ENCODE measurements at regions not wholly inside any gene's neighbourhood (a gene's known extent, or its start where the extent isn't known, plus 50 kb on each side); places are given as distances from the start of the nearest gene placed in this dataset.

DNA sequence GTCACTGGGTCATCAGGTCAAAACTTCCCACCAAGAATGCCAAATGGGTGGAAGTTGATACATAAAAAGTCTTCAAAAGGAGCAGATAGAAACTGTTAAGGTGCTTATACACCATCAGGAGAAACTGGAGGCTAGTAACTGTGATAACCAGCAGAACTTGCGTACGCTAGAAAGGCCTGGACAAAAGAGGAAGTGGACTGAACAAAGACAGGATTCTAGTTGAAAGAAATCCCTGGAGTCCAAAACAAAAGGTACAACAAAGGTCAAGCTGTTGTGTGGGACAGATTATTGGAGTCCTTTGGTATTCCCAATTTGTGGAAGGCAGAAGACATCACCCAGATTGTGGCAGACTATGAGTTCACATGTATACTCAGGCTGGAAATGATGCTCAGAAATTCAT is 215.8 kb upstream of the PBX1 start:
- Histone ChIP-seq H4K20me1 (ENCODE audit: insufficient read depth, low read length) (no peaks in the 10 kb centered on the region), H3K27me3 (ENCODE audit: insufficient read depth, low read length) (no peaks in the 10 kb centered on the region), H3K79me2 (ENCODE audit: insufficient read depth, low read length) (no peaks in the 10 kb centered on the region), H3K36me3 (ENCODE audit: insufficient read depth, low read length) (no peaks in the 10 kb centered on the region), H3K4me2 (ENCODE audit: insufficient read depth, low read length) (no peak overlapping the region), H2AFZ (ENCODE audit: low read length) (no peak overlapping the region), H3K27ac (ENCODE audit: low read depth, low read length) (no peak overlapping the region), H3K9me3 (ENCODE audit: low read depth, low read length) (no peaks in the 10 kb centered on the region), H3K4me3 (ENCODE audit: insufficient read depth, low read length) (no peak overlapping the region), H3K4me1 (ENCODE audit: insufficient read depth, low read length) (no peaks in the 10 kb centered on the region)
- DNase-seq (ENCODE audit: insufficient read length, low spot score, missing footprints) = no peak
- TF ChIP-seq, protein P1, sequence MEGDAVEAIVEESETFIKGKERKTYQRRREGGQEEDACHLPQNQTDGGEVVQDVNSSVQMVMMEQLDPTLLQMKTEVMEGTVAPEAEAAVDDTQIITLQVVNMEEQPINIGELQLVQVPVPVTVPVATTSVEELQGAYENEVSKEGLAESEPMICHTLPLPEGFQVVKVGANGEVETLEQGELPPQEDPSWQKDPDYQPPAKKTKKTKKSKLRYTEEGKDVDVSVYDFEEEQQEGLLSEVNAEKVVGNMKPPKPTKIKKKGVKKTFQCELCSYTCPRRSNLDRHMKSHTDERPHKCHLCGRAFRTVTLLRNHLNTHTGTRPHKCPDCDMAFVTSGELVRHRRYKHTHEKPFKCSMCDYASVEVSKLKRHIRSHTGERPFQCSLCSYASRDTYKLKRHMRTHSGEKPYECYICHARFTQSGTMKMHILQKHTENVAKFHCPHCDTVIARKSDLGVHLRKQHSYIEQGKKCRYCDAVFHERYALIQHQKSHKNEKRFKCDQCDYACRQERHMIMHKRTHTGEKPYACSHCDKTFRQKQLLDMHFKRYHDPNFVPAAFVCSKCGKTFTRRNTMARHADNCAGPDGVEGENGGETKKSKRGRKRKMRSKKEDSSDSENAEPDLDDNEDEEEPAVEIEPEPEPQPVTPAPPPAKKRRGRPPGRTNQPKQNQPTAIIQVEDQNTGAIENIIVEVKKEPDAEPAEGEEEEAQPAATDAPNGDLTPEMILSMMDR (IDR thresholded peaks at IDR 0.05; ENCODE audit: extremely low read depth, low read depth, low read length) = no peak

DNA sequence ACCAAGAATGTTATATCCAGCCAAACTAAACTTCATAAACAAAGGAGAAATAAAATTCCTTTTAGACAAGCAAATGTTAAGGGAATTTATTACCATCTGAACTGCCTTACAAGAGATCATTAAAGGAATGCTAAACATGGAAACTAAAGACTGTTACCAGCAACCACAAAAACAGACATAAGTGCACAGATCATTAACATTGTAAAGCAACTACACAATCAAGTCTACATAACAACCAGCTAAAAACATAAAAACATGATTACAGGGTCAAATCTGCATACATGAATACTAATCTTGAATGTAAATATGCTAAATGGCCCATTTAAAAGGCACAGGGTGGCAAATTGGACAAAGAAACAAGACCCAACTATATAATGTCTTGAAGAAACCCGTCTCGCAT is 211.0 kb upstream of the PBX1 start:
- Histone ChIP-seq H3K79me2 (ENCODE audit: insufficient read depth, low read length) (no peaks in the 10 kb centered on the region), H2AFZ (ENCODE audit: low read length) (no peak overlapping the region), H4K20me1 (ENCODE audit: insufficient read depth, low read length) (no peaks in the 10 kb centered on the region), H3K27ac (ENCODE audit: low read depth, low read length) (no peak overlapping the region), H3K4me1 (ENCODE audit: insufficient read depth, low read length) (no peaks in the 10 kb centered on the region), H3K4me3 (ENCODE audit: insufficient read depth, low read length) (no peak overlapping the region), H3K36me3 (ENCODE audit: insufficient read depth, low read length) (no peaks in the 10 kb centered on the region), H3K27me3 (ENCODE audit: insufficient read depth, low read length) (no peaks in the 10 kb centered on the region), H3K9me3 (ENCODE audit: low read depth, low read length) (no peaks in the 10 kb centered on the region), H3K4me2 (ENCODE audit: insufficient read depth, low read length) (no peak overlapping the region)
- DNase-seq (ENCODE audit: insufficient read length, low spot score, missing footprints) = no peak
- TF ChIP-seq, protein P1 (IDR thresholded peaks at IDR 0.05; ENCODE audit: extremely low read depth, low read depth, low read length) = no peak

DNA sequence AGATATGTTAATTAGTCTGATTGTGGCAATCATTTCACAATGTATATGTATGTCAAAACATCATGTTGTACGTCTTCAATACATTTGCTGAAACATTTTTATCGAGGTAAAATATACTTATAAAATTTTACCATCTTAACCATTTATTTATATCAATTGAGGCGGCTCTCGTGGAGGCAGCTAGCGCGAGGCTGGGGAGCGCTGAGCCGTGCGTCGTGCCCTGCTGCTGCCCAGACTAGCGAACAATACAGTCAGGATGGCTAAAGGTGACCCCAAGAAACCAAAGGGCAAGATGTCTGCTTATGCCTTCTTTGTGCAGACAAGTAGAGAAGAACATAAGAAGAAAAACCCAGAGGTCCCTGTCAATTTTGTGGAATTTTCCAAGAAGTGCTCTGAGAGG is 202.5 kb upstream of the PBX1 start:
- Histone ChIP-seq H3K36me3 (ENCODE audit: insufficient read depth, low read length) (no peaks in the 10 kb centered on the region), H3K27ac (ENCODE audit: low read depth, low read length) (no peak overlapping the region), H3K4me1 (ENCODE audit: insufficient read depth, low read length) (no peaks in the 10 kb centered on the region), H3K9me3 (ENCODE audit: low read depth, low read length) (no peaks in the 10 kb centered on the region), H3K27me3 (ENCODE audit: insufficient read depth, low read length) (no peaks in the 10 kb centered on the region), H4K20me1 (ENCODE audit: insufficient read depth, low read length) (no peaks in the 10 kb centered on the region), H3K79me2 (ENCODE audit: insufficient read depth, low read length) (no peaks in the 10 kb centered on the region), H3K4me3 (ENCODE audit: insufficient read depth, low read length) (no peak overlapping the region), H3K4me2 (ENCODE audit: insufficient read depth, low read length) (no peak overlapping the region), H2AFZ (ENCODE audit: low read length) (no peak overlapping the region)
- TF ChIP-seq, protein P1 (IDR thresholded peaks at IDR 0.05; ENCODE audit: extremely low read depth, low read depth, low read length) = no peak
- no peak for DNase-seq (ENCODE audit: insufficient read length, low spot score, missing footprints)

DNA sequence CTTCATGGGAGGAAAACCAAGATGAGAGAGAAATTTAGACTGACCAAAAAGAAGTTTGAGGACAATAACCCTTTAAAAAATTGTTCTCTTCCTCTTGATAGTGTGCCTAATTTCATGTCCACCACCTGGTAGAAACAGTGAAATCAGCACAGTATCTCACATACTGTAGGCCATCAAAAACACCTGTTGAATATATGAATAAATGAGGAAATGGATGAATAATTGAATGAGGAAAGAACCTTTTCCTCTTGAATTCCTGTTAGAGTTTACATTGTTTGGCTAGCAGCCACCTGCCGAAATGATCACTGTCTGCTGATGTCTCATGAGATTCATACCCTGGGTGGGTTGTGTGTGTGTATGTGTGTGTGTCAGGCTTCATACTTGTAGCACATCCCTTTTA is 198.7 kb upstream of the PBX1 start:
- no peaks in the 10 kb centered on the region for H4K20me1 ChIP-seq (ENCODE audit: insufficient read depth, low read length)
- H3K4me3 ChIP-seq (ENCODE audit: insufficient read depth, low read length) = no peak overlapping the region
- H3K9me3 ChIP-seq (ENCODE audit: low read depth, low read length) = no peaks in the 10 kb centered on the region
- TF ChIP-seq, protein P1 (IDR thresholded peaks at IDR 0.05; ENCODE audit: extremely low read depth, low read depth, low read length) = no peak
- no peaks in the 10 kb centered on the region for H3K27me3 ChIP-seq (ENCODE audit: insufficient read depth, low read length)
- H3K36me3 ChIP-seq (ENCODE audit: insufficient read depth, low read length) = no peaks in the 10 kb centered on the region
- no peak overlapping the region for H3K4me2 ChIP-seq (ENCODE audit: insufficient read depth, low read length)
- no peaks in the 10 kb centered on the region for H3K79me2 ChIP-seq (ENCODE audit: insufficient read depth, low read length)
- no peak overlapping the region for H3K27ac ChIP-seq (ENCODE audit: low read depth, low read length)
- H3K4me1 ChIP-seq (ENCODE audit: insufficient read depth, low read length) = no peaks in the 10 kb centered on the region
- H2AFZ ChIP-seq (ENCODE audit: low read length) = no peak overlapping the region
- no peak for DNase-seq (ENCODE audit: insufficient read length, low spot score, missing footprints)
